Activated naive CD4-positive, alpha-beta T cell treated with anti-CD3 and anti-CD28 coated beads, Interleukin-2, amount 50 U/mL, for 24 hours (primary cell): ENCODE measurements at regions not wholly inside any gene's neighbourhood (a gene's known extent, or its start where the extent isn't known, plus 50 kb on each side); places are given as distances from the start of the nearest gene placed in this dataset.
"Not testable (repeated sequence)": the region's sequence is repeated elsewhere in the genome, so short reads cannot be mapped to it uniquely, and the experiment has no call there.

ENCODE experiments used
- H3K27ac Mint-ChIP-seq: one replicate; pipeline ENCODE4 v1.8.0; 2021; ENCODE audit warnings: mild to moderate bottlenecking, mixed read lengths
- H3K27me3 Mint-ChIP-seq: one replicate; pipeline ENCODE4 v1.8.0; 2021; ENCODE audit warnings: mixed read lengths
- H3K36me3 Mint-ChIP-seq: one replicate; pipeline ENCODE4 v1.8.0; 2021; ENCODE audit warnings: mixed read lengths
- H3K4me1 Mint-ChIP-seq: one replicate; pipeline ENCODE4 v1.8.0; 2021; ENCODE audit warnings: mixed read lengths
- H3K4me3 Mint-ChIP-seq: one replicate; pipeline ENCODE4 v1.8.0; 2021; ENCODE audit warnings: mild to moderate bottlenecking, mixed read lengths
- H3K9me3 Mint-ChIP-seq: one replicate; pipeline ENCODE4 v1.8.0; 2021; ENCODE audit warnings: mixed read lengths

DNA sequence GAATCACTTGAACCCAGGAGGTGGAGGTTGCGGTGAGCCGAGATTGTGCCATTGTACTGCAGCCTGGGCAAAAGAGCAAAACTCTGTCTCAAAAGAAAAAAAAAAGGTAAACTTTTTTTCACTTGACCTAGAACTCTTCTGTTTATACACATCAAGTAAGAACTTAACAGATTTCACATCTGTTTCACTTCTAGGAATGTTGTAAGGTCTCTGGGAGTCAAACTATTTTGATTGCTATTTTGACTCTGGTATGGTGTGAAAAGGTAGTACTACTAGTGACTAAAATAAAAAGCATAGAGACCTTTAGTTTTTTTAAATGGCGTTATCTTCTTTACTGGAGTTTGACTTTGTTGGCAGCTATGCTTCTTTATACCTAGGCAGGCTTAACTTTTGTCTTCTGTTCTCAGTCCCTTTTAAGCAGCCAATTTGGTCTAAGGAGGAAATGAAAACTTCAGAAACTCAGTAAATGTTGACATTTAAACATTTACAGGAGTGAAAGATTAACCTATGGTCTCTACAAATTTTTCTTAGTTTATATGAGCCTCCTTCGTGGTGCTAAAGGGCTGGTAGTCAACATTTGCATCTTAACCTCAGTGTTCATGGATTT lies 84.7 kb downstream of the METTL2B start:
- not testable (repeated sequence) for H3K27ac Mint-ChIP-seq, H3K36me3 Mint-ChIP-seq, H3K4me3 Mint-ChIP-seq, H3K9me3 Mint-ChIP-seq, H3K27me3 Mint-ChIP-seq
- peaks cover 46% of the 10 kb centered on the region for H3K4me1 Mint-ChIP-seq

DNA sequence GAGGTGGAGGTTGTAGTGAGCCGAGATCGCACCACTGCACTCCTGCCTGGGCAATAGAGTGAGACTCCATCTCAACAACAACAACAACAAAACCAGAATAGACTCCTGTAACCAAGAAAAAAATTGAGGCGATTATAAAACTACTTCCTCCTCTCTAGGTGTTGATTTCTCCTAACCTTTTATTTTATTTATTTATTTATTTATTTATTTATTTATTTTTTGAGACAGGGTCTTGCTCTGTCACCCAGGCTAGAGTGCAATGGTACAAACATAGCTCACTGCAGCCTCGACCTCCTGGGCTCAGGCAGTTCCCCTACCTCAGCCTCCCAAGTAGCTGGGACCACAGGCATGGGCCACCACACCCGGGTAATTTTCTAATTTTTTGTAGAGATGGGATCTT lies 86.2 kb downstream of the METTL2B start:
- not testable (repeated sequence) for H3K9me3 Mint-ChIP-seq, H3K4me3 Mint-ChIP-seq, H3K36me3 Mint-ChIP-seq, H3K27ac Mint-ChIP-seq, H3K27me3 Mint-ChIP-seq
- H3K4me1 Mint-ChIP-seq, result peaks cover 46% of the 10 kb centered on the region

DNA sequence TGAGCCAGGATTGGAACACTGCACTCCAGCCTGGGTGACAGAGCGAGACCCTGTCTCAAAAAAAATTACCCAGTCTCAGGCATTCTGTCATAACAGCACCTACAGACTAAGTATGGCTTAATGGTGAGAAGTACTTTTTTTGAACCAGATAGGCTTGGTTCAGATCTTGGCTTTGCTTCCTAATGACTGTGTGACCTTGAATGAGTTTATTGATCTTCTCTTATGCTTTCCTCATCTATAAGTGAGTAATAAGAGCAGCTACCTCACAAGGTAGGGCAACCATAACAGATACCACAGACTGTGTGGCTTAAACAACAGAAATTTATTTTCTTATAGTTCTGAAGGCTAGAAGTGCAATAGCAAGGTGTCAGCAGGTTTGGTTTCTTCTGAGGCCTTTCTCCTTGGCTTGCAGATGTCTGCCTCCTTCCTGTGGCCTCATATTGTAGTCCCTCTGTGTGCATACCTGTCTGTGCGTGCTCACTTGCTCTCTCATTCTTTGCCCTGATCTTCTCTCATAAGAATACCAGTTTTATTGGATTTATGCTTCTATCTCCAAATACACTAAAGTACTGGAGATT lies 87.7 kb downstream of the METTL2B start:
- H3K36me3 Mint-ChIP-seq, H3K27me3 Mint-ChIP-seq, H3K4me3 Mint-ChIP-seq, H3K9me3 Mint-ChIP-seq: not testable (repeated sequence)
- H3K27ac Mint-ChIP-seq, result peak overlapping the region; percentile 57
- peaks cover 50% of the 10 kb centered on the region for H3K4me1 Mint-ChIP-seq

DNA sequence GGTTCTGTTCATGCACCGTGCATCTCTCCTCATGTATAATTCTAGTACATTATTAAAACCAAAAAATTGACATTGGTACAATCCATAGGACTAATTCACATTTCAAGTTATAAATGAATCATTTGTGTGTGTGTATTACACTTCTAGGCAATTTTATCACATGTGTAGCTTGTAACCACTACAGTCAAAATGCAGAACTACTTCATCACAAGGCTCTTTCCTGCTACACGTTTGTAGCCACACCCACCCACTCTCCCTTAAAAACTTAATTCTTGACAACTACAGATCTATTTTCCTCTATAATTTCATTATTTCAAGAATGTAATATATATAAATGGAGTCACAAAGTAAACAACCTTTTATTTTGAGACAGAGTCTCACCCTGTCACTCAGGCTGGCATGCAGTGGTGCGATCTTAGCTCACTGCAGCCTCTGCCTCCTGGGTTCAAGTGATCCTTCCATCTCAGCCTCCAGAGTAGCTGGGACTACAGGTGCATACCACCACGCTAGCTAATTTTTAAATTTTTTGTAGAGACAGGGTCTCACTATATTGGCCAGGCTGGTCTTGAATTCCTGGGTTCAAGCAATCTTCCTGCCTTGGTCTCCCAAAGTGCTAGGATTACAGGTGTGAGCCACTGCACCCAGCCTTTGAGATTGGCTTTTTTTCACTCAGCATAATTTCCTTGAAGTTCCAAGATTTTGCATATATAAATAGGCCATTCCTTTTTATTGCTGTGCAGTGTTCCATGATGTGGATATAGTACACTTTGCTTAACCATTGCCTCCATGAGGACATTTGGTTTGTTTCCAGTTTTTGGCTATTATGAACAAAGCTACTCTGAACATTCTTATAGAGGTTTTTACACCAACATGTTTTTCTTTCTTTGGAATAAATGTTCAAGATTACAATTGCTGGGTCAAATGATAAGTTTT lies 88.7 kb downstream of the METTL2B start:
- H3K36me3 Mint-ChIP-seq, H3K27ac Mint-ChIP-seq, H3K27me3 Mint-ChIP-seq, H3K9me3 Mint-ChIP-seq, H3K4me3 Mint-ChIP-seq: not testable (repeated sequence)
- H3K4me1 Mint-ChIP-seq, result peaks cover 42% of the 10 kb centered on the region

DNA sequence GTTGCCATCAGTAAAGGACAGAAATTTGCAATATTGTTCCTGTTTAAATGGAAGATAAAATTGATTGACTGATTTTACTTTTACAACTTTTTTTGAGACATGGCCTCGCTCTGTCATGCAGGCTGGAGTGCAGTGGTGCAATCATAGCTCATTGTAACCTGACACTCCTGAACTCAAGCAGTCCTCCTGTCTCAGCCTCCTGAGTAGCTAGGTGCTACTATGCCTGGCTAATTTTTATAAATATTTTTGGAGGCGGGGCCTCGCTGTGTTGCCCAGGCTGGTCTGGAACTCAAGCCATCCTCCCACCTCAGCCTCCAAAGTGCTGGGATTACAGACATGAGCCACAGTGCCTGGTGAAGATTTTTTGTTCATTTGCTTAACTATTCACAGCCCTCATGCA lies 96.8 kb upstream of the GARIN1A start:
- not testable (repeated sequence) for H3K9me3 Mint-ChIP-seq, H3K27ac Mint-ChIP-seq, H3K4me3 Mint-ChIP-seq, H3K27me3 Mint-ChIP-seq, H3K4me1 Mint-ChIP-seq, H3K36me3 Mint-ChIP-seq

DNA sequence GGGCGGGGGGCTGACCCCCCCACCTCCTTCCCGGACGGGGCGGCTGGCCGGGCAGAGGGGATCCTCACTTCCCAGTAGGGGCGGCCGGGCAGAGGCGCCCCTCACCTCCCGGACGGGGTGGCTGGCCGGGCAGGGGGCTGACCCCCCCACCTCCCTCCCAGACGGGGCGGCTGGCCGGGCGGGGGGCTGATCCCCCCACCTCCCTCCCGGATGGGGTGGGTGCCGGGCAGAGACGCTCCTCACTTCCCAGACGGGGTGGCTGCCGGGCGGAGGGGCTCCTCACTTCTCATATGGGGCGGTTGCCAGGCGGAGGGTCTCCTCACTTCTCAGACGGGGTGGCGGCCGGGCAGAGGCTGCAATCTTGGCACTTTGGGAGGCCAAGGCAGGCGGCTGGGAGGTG lies 95.1 kb upstream of the GARIN1A start:
- H3K27ac Mint-ChIP-seq, H3K4me3 Mint-ChIP-seq, H3K27me3 Mint-ChIP-seq, H3K9me3 Mint-ChIP-seq, H3K36me3 Mint-ChIP-seq, H3K4me1 Mint-ChIP-seq: not testable (repeated sequence)

DNA sequence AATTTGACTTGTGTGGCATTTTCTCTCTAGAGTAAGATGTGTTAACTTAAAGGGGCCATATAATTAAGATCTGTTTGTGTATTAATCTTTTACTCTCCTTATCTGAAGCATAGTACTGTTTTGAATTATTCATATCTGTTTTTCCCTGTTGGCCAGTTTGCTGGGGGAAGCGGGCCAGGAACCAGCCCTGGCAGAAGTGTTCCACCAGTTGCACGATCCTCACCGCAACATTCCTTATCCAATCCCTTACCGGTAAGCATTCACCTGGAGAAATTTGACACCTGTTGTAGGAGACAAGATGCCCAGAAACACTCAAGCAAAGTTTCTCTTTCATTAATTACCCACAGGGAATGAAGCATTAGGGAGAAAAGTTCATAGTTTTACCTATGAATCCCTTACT lies 92.2 kb upstream of the GARIN1A start:
- H3K27me3 Mint-ChIP-seq, H3K4me1 Mint-ChIP-seq, H3K4me3 Mint-ChIP-seq, H3K36me3 Mint-ChIP-seq, H3K27ac Mint-ChIP-seq, H3K9me3 Mint-ChIP-seq: not testable (repeated sequence)

DNA sequence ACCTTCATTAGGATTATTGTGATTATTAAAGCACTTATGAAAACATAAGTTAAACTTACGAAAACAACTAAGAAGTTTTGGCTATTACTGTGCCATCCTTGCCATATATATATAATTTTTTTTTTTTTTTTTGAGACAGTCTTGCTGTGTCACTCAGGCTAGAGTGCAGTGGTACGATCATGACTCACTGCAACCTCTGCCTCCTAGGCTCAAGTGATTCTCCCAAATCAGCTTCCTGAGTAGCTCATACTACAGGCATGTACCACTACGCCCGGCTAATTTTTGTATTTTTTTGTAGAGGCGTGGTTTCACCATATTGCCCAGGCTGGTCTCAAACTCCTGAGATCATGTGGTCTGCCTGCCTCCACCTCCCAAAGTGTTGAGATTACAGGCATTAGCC lies 91.0 kb upstream of the GARIN1A start:
- H3K27ac Mint-ChIP-seq, H3K4me1 Mint-ChIP-seq, H3K9me3 Mint-ChIP-seq, H3K36me3 Mint-ChIP-seq, H3K4me3 Mint-ChIP-seq, H3K27me3 Mint-ChIP-seq: not testable (repeated sequence)

DNA sequence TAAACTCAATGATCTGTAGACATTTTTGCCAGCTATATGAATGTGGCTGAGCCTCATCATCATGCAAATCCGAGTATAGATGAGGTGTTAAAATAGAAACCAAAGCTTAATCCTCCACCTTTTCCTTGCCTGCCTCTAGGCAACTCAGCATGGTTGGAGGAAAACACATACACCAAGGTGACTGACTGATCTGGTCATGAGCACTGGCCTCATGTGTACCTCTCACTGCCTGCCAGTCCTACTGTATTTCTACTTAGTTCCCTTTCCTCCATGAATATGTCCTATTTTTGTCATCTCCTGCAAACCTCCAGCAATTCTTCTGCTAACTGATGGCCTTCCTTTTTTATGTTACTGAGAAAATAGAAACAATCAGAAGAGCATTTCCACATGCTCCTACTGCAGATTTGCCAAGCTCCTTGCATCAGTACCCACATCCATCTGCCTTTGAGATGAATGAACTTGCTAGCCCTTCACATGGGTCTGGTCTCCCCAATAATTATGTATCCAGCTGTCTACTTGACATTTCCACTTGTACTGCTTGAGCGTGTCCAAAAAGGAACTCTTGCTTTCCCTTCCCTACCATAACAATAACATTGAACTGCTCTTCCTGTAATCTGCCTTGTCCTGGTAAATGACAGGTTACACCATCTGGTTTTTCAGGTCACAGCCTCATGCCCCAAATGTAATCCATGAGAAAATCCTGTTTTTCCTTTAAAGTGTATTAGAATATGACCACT lies 90.1 kb upstream of the GARIN1A start:
- H3K27ac Mint-ChIP-seq, H3K4me3 Mint-ChIP-seq, H3K27me3 Mint-ChIP-seq, H3K9me3 Mint-ChIP-seq, H3K4me1 Mint-ChIP-seq, H3K36me3 Mint-ChIP-seq: not testable (repeated sequence)

DNA sequence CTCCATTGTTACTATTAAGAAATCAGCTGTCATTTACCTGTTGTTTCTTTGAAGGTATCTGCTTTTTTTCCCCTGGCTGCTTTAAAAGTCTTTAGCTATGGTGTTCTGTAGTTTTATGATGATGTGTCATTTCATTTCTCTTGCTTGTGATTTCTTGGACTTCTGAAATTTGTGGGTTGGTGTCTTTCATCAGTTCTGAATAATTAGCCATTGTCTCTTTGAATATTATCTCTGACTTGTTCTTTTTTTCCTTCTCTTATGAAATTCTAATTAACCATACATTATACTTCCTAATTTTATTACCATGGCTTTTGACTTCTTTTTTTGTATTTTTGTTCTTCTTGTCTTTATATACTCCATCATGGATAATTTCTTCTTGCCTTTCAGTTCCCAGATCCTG lies 85.4 kb upstream of the GARIN1A start:
- H3K4me1 Mint-ChIP-seq, result peaks cover 18% of the 10 kb centered on the region
- not testable (repeated sequence) for H3K4me3 Mint-ChIP-seq, H3K36me3 Mint-ChIP-seq, H3K27me3 Mint-ChIP-seq, H3K9me3 Mint-ChIP-seq
- peak overlapping the region; percentile 82 for H3K27ac Mint-ChIP-seq

DNA sequence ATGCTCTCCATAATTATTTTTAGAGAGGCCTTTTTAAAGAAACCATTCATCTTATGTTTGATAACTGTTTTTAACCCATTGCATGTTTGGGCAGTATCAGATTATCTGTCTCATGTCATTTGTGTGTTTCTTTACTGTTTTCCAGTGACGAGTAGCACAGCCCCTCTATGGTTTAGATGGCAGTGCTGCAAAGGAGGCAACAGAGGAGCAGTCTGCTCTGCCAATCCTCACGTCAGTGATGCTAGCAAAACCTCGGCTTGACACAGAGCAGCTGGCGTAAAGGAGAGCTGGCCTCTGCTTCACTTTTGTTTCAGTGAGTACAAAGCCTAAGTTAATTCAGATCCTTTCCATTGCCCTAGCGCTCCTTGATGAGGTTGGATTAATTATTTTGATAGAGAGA lies 80.4 kb upstream of the GARIN1A start:
- Mint-ChIP-seq H3K4me3 (no peak overlapping the region), H3K27ac (no peak overlapping the region), H3K9me3 (no peaks in the 10 kb centered on the region), H3K27me3 (no peaks in the 10 kb centered on the region), H3K36me3 (peaks cover 8% of the 10 kb centered on the region), H3K4me1 (peaks cover 28% of the 10 kb centered on the region)

DNA sequence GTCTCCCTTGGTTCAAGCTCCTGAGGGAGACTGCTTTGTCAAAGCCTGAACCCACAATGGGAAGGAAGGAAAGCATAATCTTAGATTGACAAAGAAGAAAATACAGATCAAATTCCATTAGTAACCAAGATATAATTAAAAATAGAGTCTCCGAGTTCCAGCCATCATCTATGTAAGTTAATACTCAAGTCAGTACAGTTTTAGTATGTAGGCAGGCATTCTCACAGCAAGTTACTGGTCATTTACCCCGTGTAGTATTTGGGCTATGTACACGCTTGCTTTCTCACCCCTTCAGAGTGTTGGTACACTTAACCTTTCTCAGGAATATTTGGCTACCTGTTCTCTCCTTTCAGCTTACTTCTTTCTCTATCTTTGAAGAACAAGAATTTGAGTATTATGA lies 79.9 kb upstream of the GARIN1A start:
- peaks cover 26% of the 10 kb centered on the region for H3K4me1 Mint-ChIP-seq
- not testable (repeated sequence) for H3K27ac Mint-ChIP-seq, H3K27me3 Mint-ChIP-seq, H3K36me3 Mint-ChIP-seq, H3K9me3 Mint-ChIP-seq, H3K4me3 Mint-ChIP-seq

DNA sequence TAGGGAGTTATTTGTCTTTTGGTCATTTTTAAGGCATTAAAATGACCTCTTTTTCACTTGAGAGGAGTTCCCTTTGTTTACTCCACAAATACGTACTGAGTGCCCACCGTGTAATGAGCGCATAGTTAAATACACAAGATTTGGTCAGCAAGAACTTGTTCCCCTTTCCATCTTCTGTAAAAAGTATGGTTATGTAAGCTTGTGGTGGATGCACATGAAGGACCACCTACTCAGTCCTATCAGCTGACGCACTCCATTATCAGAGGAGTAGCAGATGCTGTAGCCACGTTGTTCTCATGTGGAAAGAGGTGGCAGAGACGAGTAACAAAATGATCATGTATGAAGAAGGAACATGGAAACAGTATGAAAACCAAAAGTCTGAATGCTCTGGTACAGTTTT lies 78.0 kb upstream of the GARIN1A start:
- Mint-ChIP-seq H3K36me3 (peaks cover 15% of the 10 kb centered on the region), H3K4me1 (peaks cover 30% of the 10 kb centered on the region)
- H3K9me3 Mint-ChIP-seq, H3K4me3 Mint-ChIP-seq, H3K27me3 Mint-ChIP-seq, H3K27ac Mint-ChIP-seq: not testable (repeated sequence)

DNA sequence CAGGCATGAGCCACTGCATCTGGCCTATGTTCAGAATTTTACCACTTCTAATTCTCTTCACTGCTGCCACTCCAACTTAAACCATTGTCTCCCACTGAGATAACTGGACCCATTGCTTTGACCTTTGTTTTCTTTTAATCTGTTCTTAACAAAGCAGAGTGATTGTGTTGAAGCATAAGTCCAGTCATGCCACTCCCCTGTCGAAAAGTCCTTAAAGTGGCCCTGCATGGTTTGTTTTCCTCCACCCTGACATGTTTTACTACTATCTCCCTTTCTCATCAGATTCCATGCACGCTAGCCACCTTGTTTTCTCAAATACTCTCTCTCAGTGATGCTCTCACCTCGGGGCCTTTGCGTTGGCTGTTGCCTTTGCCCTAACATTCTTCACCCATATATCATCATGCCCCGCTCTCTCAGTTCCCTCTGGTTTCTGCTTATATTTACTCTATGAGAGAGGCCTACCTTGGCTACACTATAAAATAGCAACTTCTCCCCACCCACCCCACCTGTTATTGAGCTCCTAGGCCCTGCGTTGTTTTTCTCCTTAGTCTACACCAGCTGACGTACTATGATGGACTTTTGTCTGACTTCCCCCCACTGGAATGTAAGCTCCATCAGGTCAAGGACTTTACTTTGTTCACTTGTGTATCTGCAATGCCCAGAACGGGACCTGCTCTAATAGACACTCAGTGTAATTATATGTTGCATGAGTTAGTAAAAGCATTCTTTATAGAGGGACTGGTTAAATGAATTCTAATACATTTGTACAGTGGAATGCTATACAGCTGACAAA lies 75.6 kb upstream of the GARIN1A start:
- H3K27me3 Mint-ChIP-seq, result not testable (repeated sequence)

DNA sequence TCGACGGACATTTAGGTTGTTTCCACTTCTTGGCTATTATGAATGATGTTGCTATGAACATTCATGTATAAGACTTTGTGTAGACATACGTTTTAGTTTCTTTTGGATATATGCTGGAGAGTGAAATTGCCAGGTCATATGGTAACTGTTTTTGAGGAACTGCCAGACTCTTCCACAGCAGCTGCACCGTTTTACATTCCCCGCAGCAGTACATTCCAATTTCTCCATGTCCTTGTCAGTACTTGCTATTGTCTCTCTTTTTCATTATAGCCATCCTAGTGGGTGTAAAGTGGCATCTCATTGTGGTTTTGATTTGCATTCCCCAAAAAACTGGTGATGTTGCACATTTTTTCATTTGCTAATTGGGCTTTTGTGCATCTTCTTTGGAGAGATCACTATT lies 73.1 kb upstream of the GARIN1A start:
- Mint-ChIP-seq H3K36me3 (peaks cover 24% of the 10 kb centered on the region), H3K27ac (peak overlapping the region; percentile 65), H3K4me1 (peaks cover 46% of the 10 kb centered on the region)
- not testable (repeated sequence) for H3K4me3 Mint-ChIP-seq, H3K9me3 Mint-ChIP-seq, H3K27me3 Mint-ChIP-seq

More for the DNA sequence above, 75.6 kb upstream of the GARIN1A start:
- H3K4me3 Mint-ChIP-seq, H3K9me3 Mint-ChIP-seq: not testable (repeated sequence)
- peaks cover 24% of the 10 kb centered on the region for H3K36me3 Mint-ChIP-seq
- peak overlapping the region; percentile 52 for H3K27ac Mint-ChIP-seq
- peaks cover 38% of the 10 kb centered on the region for H3K4me1 Mint-ChIP-seq
